Liver (tissue), 8 donors: ENCODE measurements at regions not wholly inside any gene's neighbourhood (a gene's known extent, or its start where the extent isn't known, plus 50 kb on each side); places are given as distances from the start of the nearest gene placed in this dataset.

Experiments used
- DNase-seq: peaks from one replicate; pipeline ENCODE4 v3.0.0-alpha.2; 2017; ENCODE audit warnings: low spot score
- H3K27ac ChIP-seq, 2 donors: one replicate each; pipeline ENCODE4 v1.7.0; 2013; ENCODE audit warnings: inconsistent platforms in 2 of 2, low read length in 2 of 2, control low read depth in 1 of 2, low read depth in 1 of 2, mild to moderate bottlenecking in 1 of 2
- H3K27me3 ChIP-seq, 4 donors: one replicate each; pipeline versions ENCODE4 v1.6.1 to v1.7.0; 2013; ENCODE audit warnings: low read length in 3 of 4, inconsistent platforms in 1 of 4, mild to moderate bottlenecking in 1 of 4, moderate library complexity in 1 of 4; ENCODE audit not compliant: control insufficient read depth in 4 of 4, insufficient read depth in 4 of 4
- H3K36me3 ChIP-seq, 4 donors: one replicate each; pipeline versions ENCODE4 v1.6.1 to v1.7.0; 2013; ENCODE audit warnings: low read length in 3 of 4, mild to moderate bottlenecking in 3 of 4, low read depth in 1 of 4, moderate library complexity in 1 of 4; ENCODE audit not compliant: control insufficient read depth in 4 of 4, insufficient read depth in 3 of 4
- H3K4me1 ChIP-seq, 4 donors: one replicate each; pipeline versions ENCODE4 v1.6.1 to v1.7.0; 2013; ENCODE audit warnings: low read length in 3 of 4, mild to moderate bottlenecking in 3 of 4, moderate library complexity in 1 of 4; ENCODE audit not compliant: control insufficient read depth in 4 of 4, insufficient read depth in 4 of 4
- H3K4me3 ChIP-seq, 3 donors: one replicate each; pipeline versions ENCODE4 v1.6.1 to v1.7.0; 2013; ENCODE audit warnings: low read length in 3 of 3, control low read depth in 1 of 3, low read depth in 1 of 3, mild to moderate bottlenecking in 1 of 3
- H3K9ac ChIP-seq, 2 donors: one replicate each; pipeline ENCODE4 v1.7.0; 2013; ENCODE audit warnings: low read length in 2 of 2, mild to moderate bottlenecking in 2 of 2, moderate library complexity in 2 of 2, control low read depth in 1 of 2, low read depth in 1 of 2
- H3K9me3 ChIP-seq, 4 donors: one replicate each; pipeline versions ENCODE4 v1.6.1 to v1.7.0; 2013; ENCODE audit warnings: low read length in 3 of 4; ENCODE audit not compliant: control insufficient read depth in 4 of 4
- EGR1 ChIP-seq, 2 donors: IDR thresholded peaks; 2 replicates each; pipeline ENCODE4 v1.6.1; 2016 to 2018; ENCODE audit warnings: antibody characterized with exemption in 2 of 2, low read depth in 2 of 2
- FOXA1 ChIP-seq: IDR thresholded peaks from 2 replicates; pipeline ENCODE4 v1.6.1; 2016; ENCODE audit warnings: antibody characterized with exemption
- FOXA2 ChIP-seq: IDR thresholded peaks from 2 replicates; pipeline ENCODE4 v1.6.1; 2016; ENCODE audit warnings: antibody characterized with exemption
- GABPA ChIP-seq, 2 donors: IDR thresholded peaks in 1 of 2; conservative IDR thresholded peaks in 1 of 2; 2 replicates each; pipeline ENCODE4 v1.6.1; 2016; ENCODE audit warnings: antibody characterized with exemption in 2 of 2, mild to moderate bottlenecking in 1 of 2, moderate library complexity in 1 of 2
- HNF4A ChIP-seq, 2 donors: conservative IDR thresholded peaks; 2 replicates each; pipeline ENCODE4 v1.6.1; 2016; ENCODE audit warnings: antibody characterized with exemption in 2 of 2, mild to moderate bottlenecking in 2 of 2
- HNF4G ChIP-seq: IDR thresholded peaks from 2 replicates; pipeline ENCODE4 v1.6.1; 2016; ENCODE audit warnings: antibody characterized with exemption
- JUND ChIP-seq, 2 donors: IDR thresholded peaks; 2 replicates each; pipeline ENCODE4 v1.6.1; 2016; ENCODE audit warnings: antibody characterized with exemption in 2 of 2
- RAD21 ChIP-seq, 2 donors: IDR thresholded peaks; 2 replicates each; pipeline ENCODE4 v1.6.1; 2016; ENCODE audit warnings: antibody characterized with exemption in 2 of 2, mild to moderate bottlenecking in 2 of 2
- RXRA ChIP-seq, 2 donors: IDR thresholded peaks; 2 replicates each; pipeline ENCODE4 v1.6.1; 2017 to 2018; ENCODE audit warnings: antibody characterized with exemption in 2 of 2, mild to moderate bottlenecking in 1 of 2
- TAF1 ChIP-seq: conservative IDR thresholded peaks from 2 replicates; pipeline ENCODE4 v1.6.1; 2016; ENCODE audit warnings: antibody characterized with exemption, mild to moderate bottlenecking
- YY1 ChIP-seq: IDR thresholded peaks from 2 replicates; pipeline ENCODE4 v1.6.1; 2016; ENCODE audit warnings: antibody characterized with exemption, mild to moderate bottlenecking
- WGBS: extraction: QIAGEN DNeasy Blood & Tissue Kit; methylation state at CpG from one replicate; pipeline ENCODE4 v1.1.7; 2013; 5-methylcytosine and 5-hydroxymethylcytosine counted together
- TF ChIP-seq, protein P1 (sequence below): IDR thresholded peaks from 2 replicates; pipeline ENCODE4 v1.6.1; 2016; ENCODE audit warnings: antibody characterized with exemption
- TF ChIP-seq, protein P2 (sequence below): IDR thresholded peaks from 2 replicates; pipeline ENCODE4 v1.6.1; 2016; ENCODE audit warnings: antibody characterized with exemption, mild to moderate bottlenecking
- TF ChIP-seq, protein P3 (sequence below): IDR thresholded peaks from 2 replicates; pipeline ENCODE4 v1.6.1; 2016; ENCODE audit warnings: antibody characterized with exemption
- TF ChIP-seq, protein P4 (sequence below): fragments of 150-350 bp; IDR thresholded peaks from 2 replicates; pipeline ENCODE4 v1.5.1; 2017; ENCODE audit warnings: improper control_type of control experiment, low read depth, low read length; ENCODE audit not compliant: missing input control
- donor health status: healthy.
- donor health status: healthy.
- donor health status: healthy.
- donor health status: healthy.
- donor health status: healthy.

DNA sequence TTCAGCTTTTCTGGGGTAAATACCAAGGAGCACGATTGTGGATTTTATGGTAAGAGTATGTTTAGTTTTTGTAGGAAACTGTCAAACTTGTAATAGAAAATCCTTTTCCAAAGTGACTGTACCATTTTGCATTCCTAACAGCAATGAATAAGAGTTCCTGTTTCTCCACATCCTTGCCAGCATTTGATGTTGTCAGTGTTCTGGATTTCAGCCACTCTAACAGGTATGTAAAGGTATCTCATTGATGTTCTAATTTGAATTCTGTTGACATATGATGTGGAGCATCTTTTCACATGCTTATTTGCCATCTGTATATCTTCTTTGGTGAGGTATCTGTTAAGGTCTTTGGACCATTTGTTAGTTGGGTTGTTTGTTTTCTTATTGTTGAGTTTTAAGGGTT, 50.3 kb upstream of the RGS2 start:
- no peaks in the 10 kb centered on the region for H3K9me3 ChIP-seq
- H3K27ac ChIP-seq: no peak overlapping the region
- no peaks in the 10 kb centered on the region for H3K36me3 ChIP-seq
- no peak overlapping the region for H3K4me3 ChIP-seq
- no peak overlapping the region for H3K9ac ChIP-seq
- DNase-seq: no peak
- no peaks in the 10 kb centered on the region for H3K27me3 ChIP-seq
- TF ChIP-seq HNF4G (no peak), FOXA2 (no peak), TAF1 (no peak), GABPA (IDR thresholded peaks at IDR 0.05 in 1 of 2, conservative IDR thresholded peaks at IDR 0.05 in 1 of 2) (no peak), JUND (IDR thresholded peaks at IDR 0.05) (no peak), HNF4A (conservative IDR thresholded peaks at IDR 0.05) (no peak), EGR1 (IDR thresholded peaks at IDR 0.05; ENCODE audit: low read depth in 2 of 2) (no peak), YY1 (no peak), RAD21 (IDR thresholded peaks at IDR 0.05) (no peak), FOXA1 (no peak), RXRA (IDR thresholded peaks at IDR 0.05) (no peak)
- TF ChIP-seq, protein P1, sequence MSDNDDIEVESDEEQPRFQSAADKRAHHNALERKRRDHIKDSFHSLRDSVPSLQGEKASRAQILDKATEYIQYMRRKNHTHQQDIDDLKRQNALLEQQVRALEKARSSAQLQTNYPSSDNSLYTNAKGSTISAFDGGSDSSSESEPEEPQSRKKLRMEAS: no peak
- TF ChIP-seq, protein P2, sequence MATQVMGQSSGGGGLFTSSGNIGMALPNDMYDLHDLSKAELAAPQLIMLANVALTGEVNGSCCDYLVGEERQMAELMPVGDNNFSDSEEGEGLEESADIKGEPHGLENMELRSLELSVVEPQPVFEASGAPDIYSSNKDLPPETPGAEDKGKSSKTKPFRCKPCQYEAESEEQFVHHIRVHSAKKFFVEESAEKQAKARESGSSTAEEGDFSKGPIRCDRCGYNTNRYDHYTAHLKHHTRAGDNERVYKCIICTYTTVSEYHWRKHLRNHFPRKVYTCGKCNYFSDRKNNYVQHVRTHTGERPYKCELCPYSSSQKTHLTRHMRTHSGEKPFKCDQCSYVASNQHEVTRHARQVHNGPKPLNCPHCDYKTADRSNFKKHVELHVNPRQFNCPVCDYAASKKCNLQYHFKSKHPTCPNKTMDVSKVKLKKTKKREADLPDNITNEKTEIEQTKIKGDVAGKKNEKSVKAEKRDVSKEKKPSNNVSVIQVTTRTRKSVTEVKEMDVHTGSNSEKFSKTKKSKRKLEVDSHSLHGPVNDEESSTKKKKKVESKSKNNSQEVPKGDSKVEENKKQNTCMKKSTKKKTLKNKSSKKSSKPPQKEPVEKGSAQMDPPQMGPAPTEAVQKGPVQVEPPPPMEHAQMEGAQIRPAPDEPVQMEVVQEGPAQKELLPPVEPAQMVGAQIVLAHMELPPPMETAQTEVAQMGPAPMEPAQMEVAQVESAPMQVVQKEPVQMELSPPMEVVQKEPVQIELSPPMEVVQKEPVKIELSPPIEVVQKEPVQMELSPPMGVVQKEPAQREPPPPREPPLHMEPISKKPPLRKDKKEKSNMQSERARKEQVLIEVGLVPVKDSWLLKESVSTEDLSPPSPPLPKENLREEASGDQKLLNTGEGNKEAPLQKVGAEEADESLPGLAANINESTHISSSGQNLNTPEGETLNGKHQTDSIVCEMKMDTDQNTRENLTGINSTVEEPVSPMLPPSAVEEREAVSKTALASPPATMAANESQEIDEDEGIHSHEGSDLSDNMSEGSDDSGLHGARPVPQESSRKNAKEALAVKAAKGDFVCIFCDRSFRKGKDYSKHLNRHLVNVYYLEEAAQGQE: no peak
- TF ChIP-seq, protein P3, sequence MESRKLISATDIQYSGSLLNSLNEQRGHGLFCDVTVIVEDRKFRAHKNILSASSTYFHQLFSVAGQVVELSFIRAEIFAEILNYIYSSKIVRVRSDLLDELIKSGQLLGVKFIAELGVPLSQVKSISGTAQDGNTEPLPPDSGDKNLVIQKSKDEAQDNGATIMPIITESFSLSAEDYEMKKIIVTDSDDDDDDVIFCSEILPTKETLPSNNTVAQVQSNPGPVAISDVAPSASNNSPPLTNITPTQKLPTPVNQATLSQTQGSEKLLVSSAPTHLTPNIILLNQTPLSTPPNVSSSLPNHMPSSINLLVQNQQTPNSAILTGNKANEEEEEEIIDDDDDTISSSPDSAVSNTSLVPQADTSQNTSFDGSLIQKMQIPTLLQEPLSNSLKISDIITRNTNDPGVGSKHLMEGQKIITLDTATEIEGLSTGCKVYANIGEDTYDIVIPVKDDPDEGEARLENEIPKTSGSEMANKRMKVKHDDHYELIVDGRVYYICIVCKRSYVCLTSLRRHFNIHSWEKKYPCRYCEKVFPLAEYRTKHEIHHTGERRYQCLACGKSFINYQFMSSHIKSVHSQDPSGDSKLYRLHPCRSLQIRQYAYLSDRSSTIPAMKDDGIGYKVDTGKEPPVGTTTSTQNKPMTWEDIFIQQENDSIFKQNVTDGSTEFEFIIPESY: no peak
- TF ChIP-seq, protein P4, sequence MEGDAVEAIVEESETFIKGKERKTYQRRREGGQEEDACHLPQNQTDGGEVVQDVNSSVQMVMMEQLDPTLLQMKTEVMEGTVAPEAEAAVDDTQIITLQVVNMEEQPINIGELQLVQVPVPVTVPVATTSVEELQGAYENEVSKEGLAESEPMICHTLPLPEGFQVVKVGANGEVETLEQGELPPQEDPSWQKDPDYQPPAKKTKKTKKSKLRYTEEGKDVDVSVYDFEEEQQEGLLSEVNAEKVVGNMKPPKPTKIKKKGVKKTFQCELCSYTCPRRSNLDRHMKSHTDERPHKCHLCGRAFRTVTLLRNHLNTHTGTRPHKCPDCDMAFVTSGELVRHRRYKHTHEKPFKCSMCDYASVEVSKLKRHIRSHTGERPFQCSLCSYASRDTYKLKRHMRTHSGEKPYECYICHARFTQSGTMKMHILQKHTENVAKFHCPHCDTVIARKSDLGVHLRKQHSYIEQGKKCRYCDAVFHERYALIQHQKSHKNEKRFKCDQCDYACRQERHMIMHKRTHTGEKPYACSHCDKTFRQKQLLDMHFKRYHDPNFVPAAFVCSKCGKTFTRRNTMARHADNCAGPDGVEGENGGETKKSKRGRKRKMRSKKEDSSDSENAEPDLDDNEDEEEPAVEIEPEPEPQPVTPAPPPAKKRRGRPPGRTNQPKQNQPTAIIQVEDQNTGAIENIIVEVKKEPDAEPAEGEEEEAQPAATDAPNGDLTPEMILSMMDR: no peak
- H3K4me1 ChIP-seq: no peaks in the 10 kb centered on the region
- WGBS: 85% methylated on average over 1 of the region's 1 CpG
